NCI-H2107 treated with DMSO at 0.1 percent for 48 hours (cell line): ENCODE measurements at regions not wholly inside any gene's neighbourhood (a gene's known extent, or its start where the extent isn't known, plus 50 kb on each side); places are given as distances from the start of the nearest gene placed in this dataset.

Source experiments
- DNase-seq: peaks from one replicate; lab custom pipeline; 2025; ENCODE audit not compliant: unreplicated experiment; lab: John Stamatoyannopoulos, UW

GRCh38 chr4:38230121-38230801 lies 270.1 kb downstream of the PTTG2 start:
- DNase-seq, result no peak

GRCh38 chr4:38230821-38231563 lies 270.8 kb downstream of the PTTG2 start:
- DNase-seq, result no peak

DNA sequence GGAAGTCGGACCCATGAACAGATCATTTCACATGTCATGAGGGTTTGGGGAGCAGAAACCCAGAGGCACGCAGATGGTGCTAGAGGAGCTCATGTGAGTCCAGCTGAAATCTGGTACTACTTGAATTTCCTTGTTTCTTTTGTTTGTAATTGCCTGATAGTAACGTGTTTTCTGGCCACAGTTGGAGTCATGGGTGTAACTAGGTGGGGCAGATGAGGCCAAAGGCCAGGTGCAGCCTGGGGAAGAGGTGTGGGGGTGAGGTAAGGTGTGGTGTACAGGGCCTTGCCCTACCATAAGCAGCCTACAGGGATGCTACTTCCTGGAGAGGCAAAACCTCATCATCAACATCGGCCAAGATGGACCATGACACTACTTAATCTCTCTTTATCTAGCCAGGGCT lies 271.4 kb downstream of the PTTG2 start:
- no peak for DNase-seq

DNA sequence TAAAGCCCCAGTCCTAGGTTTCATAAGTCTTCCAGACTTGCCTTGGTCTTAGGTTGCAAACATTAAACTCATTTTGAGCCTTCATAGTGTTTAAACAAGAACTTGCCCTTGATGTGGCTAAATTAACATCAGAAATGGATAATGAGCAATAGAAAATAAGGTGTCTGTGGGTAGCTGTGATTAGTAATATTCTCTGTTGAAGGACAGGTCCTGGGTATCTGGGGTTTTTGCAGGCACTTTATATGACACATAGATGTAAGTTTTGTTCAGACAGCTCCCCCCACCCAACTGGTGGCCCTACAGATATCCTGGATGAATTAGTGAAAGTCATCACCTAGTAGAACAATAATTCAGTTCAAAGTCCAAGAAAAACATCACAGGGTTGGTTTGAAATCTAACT lies 272.5 kb downstream of the PTTG2 start:
- no peak for DNase-seq

DNA sequence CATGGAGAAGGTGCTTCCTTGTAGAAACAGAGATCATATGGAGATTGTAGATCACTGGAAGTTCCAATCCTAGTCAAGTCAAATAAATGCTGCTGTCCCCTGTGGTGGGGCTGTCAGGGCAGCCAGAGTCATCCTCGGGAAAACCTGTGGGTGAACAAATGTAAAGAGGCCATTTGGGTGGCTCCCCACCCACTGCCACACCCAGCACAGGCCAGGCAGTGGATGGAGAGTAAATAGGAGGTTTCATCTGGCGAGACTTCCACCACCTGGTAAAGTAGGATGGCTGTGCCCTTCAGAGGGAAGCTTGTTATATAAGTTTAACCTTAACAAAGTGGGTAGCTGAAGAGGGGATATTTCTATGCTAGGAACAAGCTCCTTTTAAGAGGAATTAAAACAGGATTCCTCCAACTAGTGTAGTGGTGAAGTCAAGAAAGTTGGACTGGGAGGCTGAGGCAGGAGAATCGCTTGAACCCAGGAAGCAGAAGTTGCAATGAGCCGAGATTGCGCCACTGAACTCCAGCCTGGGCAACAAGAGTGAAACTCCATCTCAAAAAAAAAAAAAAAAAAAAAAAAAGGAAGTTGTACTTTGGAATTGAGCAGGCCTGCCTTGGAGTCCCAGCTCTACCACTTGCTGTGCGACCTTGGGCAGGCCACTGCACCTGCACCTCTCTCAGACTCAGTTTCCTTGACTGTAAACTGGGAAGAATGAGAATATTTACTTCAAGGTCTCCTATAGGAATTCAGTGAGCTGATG lies 273.7 kb downstream of the PTTG2 start:
- no peak for DNase-seq

GRCh38 chr4:38235354-38235753 lies 275.2 kb downstream of the PTTG2 start:
- DNase-seq, result no peak

DNA sequence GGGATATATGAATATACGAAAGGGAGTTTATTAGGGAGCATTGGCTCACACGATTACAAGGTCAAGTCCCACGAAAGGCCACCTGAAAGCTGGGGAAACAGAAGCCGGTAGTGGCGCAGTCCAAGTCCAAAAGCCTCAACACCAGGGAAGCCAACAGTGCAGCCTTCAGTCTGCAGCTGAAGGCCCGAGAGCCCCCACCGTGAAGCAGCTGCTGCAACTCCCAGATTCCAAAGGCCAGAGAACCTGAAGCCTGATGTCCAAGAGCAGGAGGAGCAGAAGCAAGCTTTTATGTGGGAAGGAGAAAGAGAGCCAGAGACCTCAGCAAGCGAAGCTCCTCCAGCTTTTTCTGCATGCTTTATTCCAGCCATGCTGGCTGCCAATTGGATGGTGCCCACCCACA lies 275.8 kb downstream of the PTTG2 start:
- no peak for DNase-seq

- DNase-seq, result no peak
Measured at GRCh38 chr4:38236503-38236902, 276.3 kb downstream of the PTTG2 start.

DNA sequence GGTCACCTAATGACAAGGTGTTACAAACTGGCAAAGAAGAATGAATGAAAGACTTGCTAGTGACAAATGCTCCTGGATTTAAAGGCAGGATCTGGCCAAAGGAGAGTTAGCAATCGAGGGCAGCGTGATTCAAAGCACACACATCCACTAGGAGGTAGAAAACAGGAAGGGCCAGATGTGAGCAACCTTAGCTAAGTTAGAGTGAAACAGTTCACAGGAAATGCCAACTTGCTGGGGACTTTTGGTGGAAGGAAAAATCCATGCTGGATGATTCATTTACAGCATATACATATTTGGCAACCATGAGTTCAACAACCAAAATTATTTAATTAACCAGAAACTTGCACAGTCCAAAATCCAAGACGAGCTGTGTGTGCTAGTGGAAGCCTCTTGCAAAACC lies 276.9 kb downstream of the PTTG2 start:
- no peak for DNase-seq

DNA sequence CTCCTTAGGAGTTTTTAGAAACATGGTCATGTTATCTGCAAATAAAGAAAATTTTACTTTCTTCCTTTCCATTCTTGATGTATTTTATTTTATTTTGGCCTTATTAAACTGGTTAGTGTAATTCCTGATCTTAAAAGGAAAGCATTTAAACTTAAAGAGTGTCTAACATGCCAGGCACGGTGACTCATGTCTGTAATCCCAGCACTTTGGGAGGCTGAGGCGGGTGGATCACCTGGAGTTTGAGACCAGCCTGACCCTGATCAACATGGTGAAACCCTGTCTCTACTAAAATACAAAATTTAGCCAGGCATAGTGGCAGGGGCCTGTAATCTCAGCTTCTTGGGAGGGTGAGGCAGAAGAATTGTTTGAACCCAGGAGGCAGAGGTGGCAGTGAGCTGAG lies 281.3 kb downstream of the PTTG2 start:
- no peak for DNase-seq

GRCh38 chr4:38242101-38242500 lies 281.9 kb downstream of the PTTG2 start:
- no peak for DNase-seq

- no peak for DNase-seq
Measured at GRCh38 chr4:38242822-38243387, 282.7 kb downstream of the PTTG2 start.

DNA sequence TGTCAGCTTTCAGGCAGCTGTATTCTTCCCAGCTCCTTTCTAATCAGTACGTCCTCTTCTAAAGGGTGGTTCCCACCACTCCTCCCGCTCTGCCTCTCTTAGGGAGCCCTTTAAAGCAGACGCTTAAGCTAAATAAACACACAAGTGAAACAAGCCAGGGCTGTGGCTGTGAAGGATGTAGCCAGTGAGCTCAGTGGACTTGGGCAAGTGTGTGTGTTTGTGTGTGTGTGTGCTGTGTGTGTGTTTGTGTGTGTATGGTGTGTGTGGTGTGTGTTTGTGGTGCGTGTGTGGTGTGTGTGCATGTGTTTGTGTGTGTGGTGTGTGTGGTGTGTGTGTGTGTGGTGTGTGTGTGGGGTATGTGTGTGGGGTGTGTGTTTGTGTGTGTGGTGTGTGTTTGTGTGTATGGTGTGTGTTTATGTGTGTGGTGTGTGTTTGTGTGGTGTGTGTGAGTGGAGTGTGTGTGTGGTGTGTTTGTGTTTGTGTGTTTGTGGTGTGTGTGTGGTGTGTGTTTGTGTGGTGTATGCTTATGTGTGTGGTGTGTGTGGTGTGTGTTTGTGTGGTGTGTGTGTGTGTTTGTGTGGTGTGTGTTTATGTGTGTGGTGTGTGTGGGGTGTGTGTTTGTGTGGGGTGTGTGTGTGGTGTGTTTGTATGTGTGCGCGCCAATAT lies 283.3 kb downstream of the PTTG2 start:
- no peak for DNase-seq

- no peak for DNase-seq
Measured at GRCh38 chr4:38254825-38255224, 294.6 kb downstream of the PTTG2 start.

DNA sequence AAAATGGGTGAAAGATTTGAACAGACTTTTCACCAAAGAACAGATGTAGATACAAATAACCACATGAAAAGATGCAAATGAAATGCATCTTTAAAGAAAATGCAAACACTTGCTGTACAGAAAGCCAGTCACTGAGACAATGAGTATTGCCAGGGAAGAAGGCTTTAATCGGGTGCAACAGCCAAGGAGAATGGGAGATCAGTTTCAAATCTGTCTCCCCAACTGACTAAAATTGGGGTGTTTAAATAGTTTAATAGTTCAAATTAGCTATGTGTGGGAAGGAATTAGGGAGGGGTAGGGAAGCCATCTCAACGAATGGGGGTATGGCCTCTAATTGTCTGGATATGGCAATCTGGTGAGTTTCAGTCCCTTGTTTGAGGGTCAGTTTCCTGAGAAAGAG lies 295.4 kb downstream of the PTTG2 start:
- DNase-seq, result no peak

- DNase-seq, result no peak
Measured at GRCh38 chr4:38266616-38267015, 306.4 kb downstream of the PTTG2 start.

DNA sequence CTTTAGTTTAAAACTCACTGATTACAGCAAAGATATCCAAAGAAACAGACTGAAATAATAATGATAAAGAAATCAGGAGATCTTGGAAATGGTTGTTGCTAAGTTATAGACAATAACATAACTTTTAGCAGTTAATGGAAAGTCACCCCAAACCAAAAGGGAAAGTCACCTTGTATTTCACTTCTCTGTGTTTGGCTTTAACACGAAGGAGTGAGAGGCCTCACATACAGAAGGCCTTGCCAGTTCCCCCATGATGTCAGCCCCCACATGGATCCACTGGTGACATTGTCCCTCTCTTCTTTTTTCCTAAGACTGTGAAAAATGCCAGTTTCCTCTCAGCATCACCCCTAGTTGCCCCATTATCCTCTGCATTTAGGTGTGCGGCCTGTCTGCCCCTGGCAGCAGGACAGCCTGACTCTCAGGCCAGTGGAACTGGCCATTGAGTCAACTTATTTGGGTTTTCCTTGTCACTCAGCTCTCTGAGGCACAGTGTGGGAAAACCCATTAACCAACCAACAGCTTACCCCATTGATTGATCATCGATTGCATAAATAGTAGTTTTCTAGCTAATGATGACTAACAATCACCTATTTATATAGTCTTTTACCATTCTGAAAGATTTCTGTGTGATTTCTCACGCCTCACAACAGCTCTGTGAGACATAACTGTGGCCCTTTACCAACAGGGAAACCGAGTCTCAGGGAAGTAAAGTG lies 308.1 kb downstream of the PTTG2 start:
- no peak for DNase-seq

- peak; percentile 71 for DNase-seq
Measured at GRCh38 chr4:38268837-38269236, 308.6 kb downstream of the PTTG2 start.

- DNase-seq, result no peak
Measured at GRCh38 chr4:38273407-38273806, 313.2 kb downstream of the PTTG2 start.

GRCh38 chr4:38275331-38276100 lies 315.3 kb downstream of the PTTG2 start:
- DNase-seq, result peak; percentile 76
